ENCODE measurements at regions not wholly inside any gene's neighbourhood (a gene's known extent, or its start where the extent isn't known, plus 50 kb on each side); places are given as distances from the start of the nearest gene placed in this dataset.

DNA sequence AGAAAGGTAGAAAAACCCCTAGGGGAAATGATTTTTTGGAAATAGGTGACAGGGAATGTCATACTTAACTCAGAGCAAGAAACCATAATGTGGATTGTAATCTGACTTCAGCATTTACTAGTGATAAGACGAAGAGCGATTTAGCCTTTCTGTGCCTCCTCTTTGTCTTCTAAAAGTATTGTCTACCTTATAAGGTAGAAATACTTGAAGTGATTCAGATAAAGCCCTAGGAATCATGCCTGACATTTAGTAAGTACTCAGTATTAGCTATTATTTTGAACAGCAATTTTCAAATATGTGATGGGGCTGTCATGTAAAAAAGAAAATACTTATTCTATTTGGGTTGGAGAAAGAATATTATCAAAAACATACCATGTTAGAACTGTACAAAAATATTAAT, 525.9 kb upstream of the EYS start:
- TF ChIP-seq, protein P1, sequence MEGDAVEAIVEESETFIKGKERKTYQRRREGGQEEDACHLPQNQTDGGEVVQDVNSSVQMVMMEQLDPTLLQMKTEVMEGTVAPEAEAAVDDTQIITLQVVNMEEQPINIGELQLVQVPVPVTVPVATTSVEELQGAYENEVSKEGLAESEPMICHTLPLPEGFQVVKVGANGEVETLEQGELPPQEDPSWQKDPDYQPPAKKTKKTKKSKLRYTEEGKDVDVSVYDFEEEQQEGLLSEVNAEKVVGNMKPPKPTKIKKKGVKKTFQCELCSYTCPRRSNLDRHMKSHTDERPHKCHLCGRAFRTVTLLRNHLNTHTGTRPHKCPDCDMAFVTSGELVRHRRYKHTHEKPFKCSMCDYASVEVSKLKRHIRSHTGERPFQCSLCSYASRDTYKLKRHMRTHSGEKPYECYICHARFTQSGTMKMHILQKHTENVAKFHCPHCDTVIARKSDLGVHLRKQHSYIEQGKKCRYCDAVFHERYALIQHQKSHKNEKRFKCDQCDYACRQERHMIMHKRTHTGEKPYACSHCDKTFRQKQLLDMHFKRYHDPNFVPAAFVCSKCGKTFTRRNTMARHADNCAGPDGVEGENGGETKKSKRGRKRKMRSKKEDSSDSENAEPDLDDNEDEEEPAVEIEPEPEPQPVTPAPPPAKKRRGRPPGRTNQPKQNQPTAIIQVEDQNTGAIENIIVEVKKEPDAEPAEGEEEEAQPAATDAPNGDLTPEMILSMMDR (IDR thresholded peaks at IDR 0.05) = no peak
- DNase-seq = no peak

DNA sequence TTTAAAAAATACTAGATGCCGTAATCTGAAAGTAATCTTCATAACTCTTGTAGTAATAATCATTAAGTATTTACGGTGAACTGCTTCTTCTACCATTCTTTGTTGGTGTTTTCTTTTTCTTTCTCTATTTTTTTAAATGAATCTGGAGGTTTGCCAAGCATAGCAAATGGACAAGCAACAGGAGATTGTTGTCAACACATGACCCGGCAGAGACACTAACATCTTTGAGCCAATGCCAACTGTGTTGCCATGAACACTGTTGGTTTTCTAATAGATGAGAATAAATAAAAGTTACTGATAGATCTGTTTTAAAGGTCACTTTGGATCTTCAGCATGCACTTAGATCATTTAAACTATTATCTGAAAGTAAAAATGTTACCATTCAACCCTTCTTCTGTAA, 523.6 kb upstream of the EYS start:
- Histone ChIP-seq H3K9me3 (no peaks in the 10 kb centered on the region), H3K27ac (no peak overlapping the region), H3K4me3 (no peak overlapping the region), H3K27me3 (ENCODE audit: insufficient read depth in 3 of 3, low read length in 2 of 3) (no peaks in the 10 kb centered on the region), H3K4me1 (no peaks in the 10 kb centered on the region), H3K36me3 (ENCODE audit: insufficient read depth in 1 of 2, low read depth in 1 of 2) (no peaks in the 10 kb centered on the region)
- DNase-seq (no peak), ATAC-seq (no peak)
- TF ChIP-seq, protein P1 (IDR thresholded peaks at IDR 0.05) = no peak
- WGBS, 3 donors = 48 to 60% (median 55%) methylated on average over 3 of the region's 3 CpGs
- intact Hi-C loops (cut with DNase I) = no loop called here

More for the DNA sequence above, 525.9 kb upstream of the EYS start:
- Histone ChIP-seq H3K9me3 (no peaks in the 10 kb centered on the region), H3K4me1 (no peaks in the 10 kb centered on the region), H3K36me3 (ENCODE audit: insufficient read depth in 1 of 2, low read depth in 1 of 2) (no peaks in the 10 kb centered on the region), H3K4me3 (no peak overlapping the region), H3K27ac (no peak overlapping the region), H3K27me3 (ENCODE audit: insufficient read depth in 3 of 3, low read length in 2 of 3) (no peaks in the 10 kb centered on the region)
- intact Hi-C loops (cut with DNase I) = no loop called here
- ATAC-seq = no peak
- 43 to 66% (median 46%) methylated on average over 2 of the region's 2 CpGs for WGBS, 3 donors

DNA sequence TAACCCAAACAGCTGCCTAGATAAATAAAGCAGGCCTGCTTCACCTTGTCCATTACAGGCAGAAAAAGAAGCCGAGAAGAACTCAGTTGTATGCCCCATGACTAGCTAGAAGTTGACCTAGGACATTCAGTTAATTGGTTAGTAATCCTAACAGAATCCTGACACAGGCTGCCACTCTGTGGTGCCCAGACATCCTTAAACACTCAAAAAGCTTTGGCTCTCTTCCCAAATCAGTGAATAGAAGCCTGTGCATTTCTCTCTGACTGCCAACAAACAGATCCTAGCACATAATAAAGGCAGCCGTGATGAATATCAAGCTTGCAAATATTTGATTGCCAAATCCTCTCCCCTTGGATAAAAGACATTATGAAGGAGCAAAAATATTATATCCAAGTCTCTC, 519.1 kb upstream of the EYS start:
- intact Hi-C loops (cut with DNase I) = no loop called here
- Histone ChIP-seq H3K9me3 (no peaks in the 10 kb centered on the region), H3K36me3 (ENCODE audit: insufficient read depth in 1 of 2, low read depth in 1 of 2) (no peaks in the 10 kb centered on the region), H3K27me3 (ENCODE audit: insufficient read depth in 3 of 3, low read length in 2 of 3) (no peaks in the 10 kb centered on the region), H3K4me1 (no peaks in the 10 kb centered on the region), H3K4me3 (no peak overlapping the region), H3K27ac (no peak overlapping the region)
- TF ChIP-seq, protein P1 (IDR thresholded peaks at IDR 0.05) = no peak
- DNase-seq = no peak
- no peak for ATAC-seq
- WGBS, 3 donors = 31 to 46% (median 32%) methylated on average over 2 of the region's 2 CpGs

DNA sequence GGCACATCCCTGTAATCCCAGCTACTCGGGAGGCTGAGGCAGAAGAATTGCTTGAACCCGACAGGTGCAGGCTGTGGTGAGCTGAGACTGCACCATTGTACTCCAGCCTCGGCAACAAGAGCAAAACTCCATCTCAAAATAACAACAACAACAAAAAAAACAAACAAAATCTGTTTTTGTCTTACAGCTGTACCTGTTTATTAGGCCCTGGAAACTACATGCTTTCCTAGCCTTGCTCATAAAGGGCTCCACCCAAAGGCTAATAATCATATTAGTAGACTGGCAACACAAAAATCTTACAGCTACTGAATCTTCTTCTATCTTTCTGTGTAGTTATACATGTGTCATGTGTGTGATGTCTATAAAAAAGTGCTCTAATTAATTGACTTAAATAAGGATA, 503.9 kb upstream of the EYS start:
- ATAC-seq = no peak
- H3K27ac ChIP-seq = no peak overlapping the region
- intact Hi-C loops (cut with DNase I) = no loop called here
- no peaks in the 10 kb centered on the region for H3K36me3 ChIP-seq (ENCODE audit: insufficient read depth in 1 of 2, low read depth in 1 of 2)
- H3K4me1 ChIP-seq = no peaks in the 10 kb centered on the region
- no peaks in the 10 kb centered on the region for H3K27me3 ChIP-seq (ENCODE audit: insufficient read depth in 3 of 3, low read length in 2 of 3)
- H3K9me3 ChIP-seq = peaks cover 6% of the 10 kb centered on the region
- TF ChIP-seq, protein P1 (IDR thresholded peaks at IDR 0.05) = no peak
- DNase-seq = no peak
- no peak overlapping the region for H3K4me3 ChIP-seq
- 69 to 77% (median 74%) methylated on average over 3 of the region's 3 CpGs for WGBS, 3 donors

DNA sequence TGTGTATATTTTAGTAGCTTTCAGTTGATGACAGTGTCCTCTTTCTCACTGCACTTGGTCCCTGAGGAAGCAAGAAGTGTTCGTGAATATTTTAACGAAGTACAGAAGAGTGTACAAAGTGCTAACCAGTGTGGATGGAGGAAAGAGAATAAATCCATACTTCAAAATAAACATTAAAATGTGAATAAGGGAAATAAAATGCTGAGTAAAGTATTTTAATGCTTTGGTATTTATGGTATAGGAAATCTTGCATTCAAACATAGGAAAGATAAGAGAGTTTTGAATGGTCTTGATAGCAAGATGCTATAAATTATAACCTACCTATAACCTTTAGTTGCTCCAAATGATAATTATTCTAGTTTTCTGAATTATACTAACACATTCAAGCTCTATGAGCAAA, 493.4 kb upstream of the EYS start:
- TF ChIP-seq, protein P1 (IDR thresholded peaks at IDR 0.05) = no peak
- no peaks in the 10 kb centered on the region for H3K4me1 ChIP-seq
- H3K27ac ChIP-seq = no peak overlapping the region
- H3K27me3 ChIP-seq (ENCODE audit: insufficient read depth in 3 of 3, low read length in 2 of 3) = no peaks in the 10 kb centered on the region
- H3K4me3 ChIP-seq = no peak overlapping the region
- H3K9me3 ChIP-seq = no peaks in the 10 kb centered on the region
- no peaks in the 10 kb centered on the region for H3K36me3 ChIP-seq (ENCODE audit: insufficient read depth in 1 of 2, low read depth in 1 of 2)
- ATAC-seq (no peak), DNase-seq (no peak)
- 73 to 90% (median 80%) methylated on average over 2 of the region's 2 CpGs for WGBS, 3 donors
- intact Hi-C loops (cut with DNase I) = no loop called here
